ENCODE measurements at regions not wholly inside any gene's neighbourhood (a gene's known extent, or its start where the extent isn't known, plus 50 kb on each side); places are given as distances from the start of the nearest gene placed in this dataset.

- H3K27ac ChIP-seq (ENCODE audit: control insufficient read depth, insufficient read depth, low read length), result no peak overlapping the region
- H3K36me3 ChIP-seq (ENCODE audit: control insufficient read depth in 2 of 2, extremely low read depth in 1 of 2, insufficient read depth in 2 of 2, low read length in 2 of 2), result no peaks in the 10 kb centered on the region
- no peaks in the 10 kb centered on the region for H3K9me1 ChIP-seq (ENCODE audit: control insufficient read depth, extremely low read depth, insufficient read depth, low read length)
- H3K9ac ChIP-seq (ENCODE audit: control insufficient read depth, extremely low read depth, insufficient read depth, low read length), result no peak overlapping the region
- H3K27me3 ChIP-seq (ENCODE audit: control insufficient read depth, extremely low read depth, insufficient read depth, low read length), result no peaks in the 10 kb centered on the region
- no peak for FAIRE-seq
- no peak for DNase-seq (ENCODE audit: low read depth, low spot score)
- H3K4me3 ChIP-seq (ENCODE audit: control insufficient read depth in 2 of 3, extremely low read depth in 1 of 3, insufficient read depth in 2 of 3, low read depth in 1 of 3, low read length in 3 of 3), result no peak overlapping the region
- H2AFZ ChIP-seq (ENCODE audit: control insufficient read depth, low read length), result no peak overlapping the region
- TF ChIP-seq CTCF (optimal IDR thresholded peaks at IDR 0.05 in 1 of 3, IDR thresholded peaks at IDR 0.05 in 1 of 3, conservative IDR thresholded peaks at IDR 0.05 in 1 of 3; ENCODE audit: extremely low read depth in 1 of 3, insufficient read depth in 2 of 3, low read length in 3 of 3) (no peak), EZH2 (IDR thresholded peaks at IDR 0.05; ENCODE audit: low read length) (no peak)
- dilution Hi-C loops (cut with MboI; ENCODE audit: extremely low pct_ligation_motif_present, low sequenced_read_pairs), result no loop called here
- no peak overlapping the region for H3K4me2 ChIP-seq (ENCODE audit: control insufficient read depth, extremely low read depth, insufficient read depth, low read depth, low read length)
- no peaks in the 10 kb centered on the region for H3K79me2 ChIP-seq (ENCODE audit: control insufficient read depth, insufficient read depth, low read length)
- no peaks in the 10 kb centered on the region for H3K9me3 ChIP-seq (ENCODE audit: control insufficient read depth, low read depth, low read length)
- H3K4me1 ChIP-seq (ENCODE audit: control insufficient read depth, extremely low read depth, insufficient read depth, low read length), result no peaks in the 10 kb centered on the region
- no peaks in the 10 kb centered on the region for H4K20me1 ChIP-seq (ENCODE audit: control insufficient read depth, extremely low read depth, insufficient read depth, low read length)
These were observed 59.1 kb upstream of the DHRS4 start for GRCh38 chr14:23894362-23895052.

- no peak for TF ChIP-seq CTCF (optimal IDR thresholded peaks at IDR 0.05 in 1 of 3, IDR thresholded peaks at IDR 0.05 in 1 of 3, conservative IDR thresholded peaks at IDR 0.05 in 1 of 3; ENCODE audit: extremely low read depth in 1 of 3, insufficient read depth in 2 of 3, low read length in 3 of 3)
- TF ChIP-seq EZH2 (IDR thresholded peaks at IDR 0.05; ENCODE audit: low read length), result no peak
- DNase-seq (ENCODE audit: low read depth, low spot score) (no peak), FAIRE-seq (no peak)
- Histone ChIP-seq H3K4me2 (ENCODE audit: control insufficient read depth, extremely low read depth, insufficient read depth, low read depth, low read length) (no peak overlapping the region), H3K9me1 (ENCODE audit: control insufficient read depth, extremely low read depth, insufficient read depth, low read length) (no peaks in the 10 kb centered on the region), H3K9me3 (ENCODE audit: control insufficient read depth, low read depth, low read length) (no peaks in the 10 kb centered on the region), H4K20me1 (ENCODE audit: control insufficient read depth, extremely low read depth, insufficient read depth, low read length) (no peaks in the 10 kb centered on the region), H3K36me3 (ENCODE audit: control insufficient read depth in 2 of 2, extremely low read depth in 1 of 2, insufficient read depth in 2 of 2, low read length in 2 of 2) (no peaks in the 10 kb centered on the region), H3K79me2 (ENCODE audit: control insufficient read depth, insufficient read depth, low read length) (no peaks in the 10 kb centered on the region), H2AFZ (ENCODE audit: control insufficient read depth, low read length) (no peak overlapping the region), H3K4me3 (ENCODE audit: control insufficient read depth in 2 of 3, extremely low read depth in 1 of 3, insufficient read depth in 2 of 3, low read depth in 1 of 3, low read length in 3 of 3) (no peak overlapping the region), H3K9ac (ENCODE audit: control insufficient read depth, extremely low read depth, insufficient read depth, low read length) (no peak overlapping the region), H3K27ac (ENCODE audit: control insufficient read depth, insufficient read depth, low read length) (no peak overlapping the region), H3K27me3 (ENCODE audit: control insufficient read depth, extremely low read depth, insufficient read depth, low read length) (no peaks in the 10 kb centered on the region), H3K4me1 (ENCODE audit: control insufficient read depth, extremely low read depth, insufficient read depth, low read length) (no peaks in the 10 kb centered on the region)
- dilution Hi-C loops (cut with MboI; ENCODE audit: extremely low pct_ligation_motif_present, low sequenced_read_pairs), result no loop called here
These were observed 58.5 kb upstream of the DHRS4 start for GRCh38 chr14:23895053-23895419.
